Astrocyte of the cerebellum (primary cell): ENCODE measurements at regions not wholly inside any gene's neighbourhood (a gene's known extent, or its start where the extent isn't known, plus 50 kb on each side); places are given as distances from the start of the nearest gene placed in this dataset.

Experiments
- DNase-seq: peaks from one replicate; pipeline ENCODE4 v3.0.0-alpha.2; 2011; ENCODE audit warnings: low read depth
- H3K4me3 ChIP-seq: 2 replicates; pipeline ENCODE4 v1.5.1; 2011; ENCODE audit warnings: mild to moderate bottlenecking, low read depth, low read length, moderate library complexity
- in situ Hi-C: cut with HindIII; loops from 2 replicates; pipeline ENCODE4 v1.10.0; 2017; ENCODE audit warnings: low sequenced_read_pairs
- TF ChIP-seq, protein P1 (sequence below): IDR thresholded peaks from 2 replicates; pipeline ENCODE4 v1.5.1; 2012; ENCODE audit warnings: low read length, low read depth, moderate library complexity, mild to moderate bottlenecking; ENCODE audit errors: missing control alignments

- TF ChIP-seq, protein P1, sequence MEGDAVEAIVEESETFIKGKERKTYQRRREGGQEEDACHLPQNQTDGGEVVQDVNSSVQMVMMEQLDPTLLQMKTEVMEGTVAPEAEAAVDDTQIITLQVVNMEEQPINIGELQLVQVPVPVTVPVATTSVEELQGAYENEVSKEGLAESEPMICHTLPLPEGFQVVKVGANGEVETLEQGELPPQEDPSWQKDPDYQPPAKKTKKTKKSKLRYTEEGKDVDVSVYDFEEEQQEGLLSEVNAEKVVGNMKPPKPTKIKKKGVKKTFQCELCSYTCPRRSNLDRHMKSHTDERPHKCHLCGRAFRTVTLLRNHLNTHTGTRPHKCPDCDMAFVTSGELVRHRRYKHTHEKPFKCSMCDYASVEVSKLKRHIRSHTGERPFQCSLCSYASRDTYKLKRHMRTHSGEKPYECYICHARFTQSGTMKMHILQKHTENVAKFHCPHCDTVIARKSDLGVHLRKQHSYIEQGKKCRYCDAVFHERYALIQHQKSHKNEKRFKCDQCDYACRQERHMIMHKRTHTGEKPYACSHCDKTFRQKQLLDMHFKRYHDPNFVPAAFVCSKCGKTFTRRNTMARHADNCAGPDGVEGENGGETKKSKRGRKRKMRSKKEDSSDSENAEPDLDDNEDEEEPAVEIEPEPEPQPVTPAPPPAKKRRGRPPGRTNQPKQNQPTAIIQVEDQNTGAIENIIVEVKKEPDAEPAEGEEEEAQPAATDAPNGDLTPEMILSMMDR: no peak
- no peak for DNase-seq
- H3K4me3 ChIP-seq: no peak overlapping the region
- in situ Hi-C loops: no loop called here
Measured at GRCh38 chr14:81831128-81831820, 297.6 kb upstream of the SEL1L start.

GRCh38 chr14:81834308-81834707 is 300.7 kb upstream of the SEL1L start:
- no peak for DNase-seq
- in situ Hi-C loops: no loop called here
- TF ChIP-seq, protein P1: no peak
- H3K4me3 ChIP-seq: no peak overlapping the region

DNA sequence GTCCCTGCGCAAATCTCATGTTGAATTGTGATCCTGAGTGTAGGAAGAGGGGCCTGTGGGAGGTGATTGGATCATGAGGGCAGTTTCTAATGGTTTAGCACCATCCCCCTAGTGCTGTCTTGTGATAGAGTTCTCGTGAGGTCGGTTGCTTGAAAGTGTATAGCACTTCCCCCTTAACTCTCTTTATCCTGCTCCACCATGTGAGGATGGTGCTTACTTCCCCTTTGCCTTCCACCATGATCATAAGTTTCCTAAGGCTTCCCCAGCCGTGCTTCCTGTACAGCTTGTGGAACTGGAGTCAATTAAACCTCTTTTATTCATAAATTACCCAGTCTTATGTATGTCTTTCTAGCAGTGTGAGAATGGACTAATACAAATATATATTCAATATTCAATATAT is 303.7 kb upstream of the SEL1L start:
- TF ChIP-seq, protein P1: no peak
- H3K4me3 ChIP-seq: no peak overlapping the region
- in situ Hi-C loops: no loop called here
- DNase-seq: no peak

- no peak for DNase-seq
- in situ Hi-C loops: no loop called here
- TF ChIP-seq, protein P1: no peak
- no peak overlapping the region for H3K4me3 ChIP-seq
Measured at GRCh38 chr14:81839056-81839455, 305.4 kb upstream of the SEL1L start.

GRCh38 chr14:81841346-81841745 is 307.7 kb upstream of the SEL1L start:
- TF ChIP-seq, protein P1: no peak
- H3K4me3 ChIP-seq: no peak overlapping the region
- in situ Hi-C loops: no loop called here
- no peak for DNase-seq

GRCh38 chr14:81849714-81850113 is 316.1 kb upstream of the SEL1L start:
- in situ Hi-C loops: no loop called here
- TF ChIP-seq, protein P1: no peak
- H3K4me3 ChIP-seq: no peak overlapping the region
- DNase-seq: no peak
